CD4-positive, alpha-beta T cell (primary cell): ENCODE measurements at regions not wholly inside any gene's neighbourhood (a gene's known extent, or its start where the extent isn't known, plus 50 kb on each side); places are given as distances from the start of the nearest gene placed in this dataset.

Source experiments
- ATAC-seq: fragments of 200-7000 bp; cut with Tn5 transposase; one replicate; pipeline ENCODE4 v1.10.0; 2022; ENCODE audit warnings: mild to moderate bottlenecking; ENCODE audit not compliant: poor library complexity
- CTCF ChIA-PET: fragments of 350-600 bp; sonication (Branson Sonifier 250); formaldehyde crosslinking; loops from one replicate; lab custom pipeline; 2021; ENCODE audit warnings: antibody characterized with exemption, inconsistent platforms; lab: Charles Lee
- POLR2A ChIA-PET: fragments of 350-600 bp; sonication (Branson Sonifier 250); formaldehyde crosslinking; loops from one replicate; lab custom pipeline; 2021; ENCODE audit warnings: antibody characterized with exemption, inconsistent platforms; lab: Charles Lee
- DNase-seq, 14 experiments: peaks; one replicate each; pipeline ENCODE4 v3.0.0-alpha.2; 2013 to 2020; ENCODE audit warnings: mixed read lengths in 2 of 14
- H3K27ac ChIP-seq, 2 donors: one replicate each; pipeline versions ENCODE4 v1.5.1 to v1.7.0; 2013; ENCODE audit warnings: low read length in 2 of 2, low read depth in 1 of 2, mild to moderate bottlenecking in 1 of 2
- H3K27me3 ChIP-seq, 2 experiments: 1 replicate in 1 of 2; 2 replicates in 1 of 2; pipeline versions ENCODE4 v1.6.1 to v1.7.0; 2013; ENCODE audit warnings: low read length in 2 of 2, control low read depth in 1 of 2, mild to moderate bottlenecking in 1 of 2, moderate library complexity in 1 of 2; ENCODE audit not compliant: insufficient read depth in 2 of 2, control insufficient read depth in 1 of 2
- H3K36me3 ChIP-seq: one replicate; pipeline ENCODE4 v1.6.1; 2013; ENCODE audit warnings: low read length, control low read depth; ENCODE audit not compliant: insufficient read depth
- H3K4me1 ChIP-seq: one replicate; pipeline ENCODE4 v1.6.1; 2013; ENCODE audit warnings: low read length, control low read depth; ENCODE audit not compliant: insufficient read depth
- H3K4me3 ChIP-seq: one replicate; pipeline ENCODE4 v1.5.1; 2013; ENCODE audit warnings: mild to moderate bottlenecking, low read length, moderate library complexity
- H3K9me3 ChIP-seq, 2 experiments: 1 replicate in 1 of 2; 2 replicates in 1 of 2; pipeline versions ENCODE4 v1.6.1 to v1.7.0; 2013; ENCODE audit warnings: low read length in 2 of 2, mild to moderate bottlenecking in 2 of 2, control low read depth in 1 of 2, moderate library complexity in 1 of 2; ENCODE audit not compliant: control insufficient read depth in 1 of 2, insufficient read depth in 1 of 2
- H3K27ac Mint-ChIP-seq: one replicate; pipeline ENCODE4 v1.8.0; 2020; ENCODE audit warnings: mixed read lengths
- H3K27me3 Mint-ChIP-seq: one replicate; pipeline ENCODE4 v1.8.0; 2021; ENCODE audit warnings: mixed read lengths
- H3K36me3 Mint-ChIP-seq: one replicate; pipeline ENCODE4 v1.8.0; 2021; ENCODE audit warnings: low read depth, mixed read lengths
- H3K4me1 Mint-ChIP-seq: one replicate; pipeline ENCODE4 v1.8.0; 2021; ENCODE audit warnings: low read depth, mixed read lengths
- H3K4me3 Mint-ChIP-seq: one replicate; pipeline ENCODE4 v1.8.0; 2020; ENCODE audit warnings: mild to moderate bottlenecking, mixed read lengths
- H3K9me3 Mint-ChIP-seq: one replicate; pipeline ENCODE4 v1.8.0; 2020; ENCODE audit warnings: mixed read lengths
- intact Hi-C, 2 experiments: fragments of 100-400 bp; cut with DNase I in 1 of 2; cut with micrococcal nuclease in 1 of 2; formaldehyde crosslinking; loops; one replicate each; pipeline versions ENCODE4 v1.15.1 to v1.9.0; 2023 to 2025; cut with DNase I, micrococcal nuclease
- TF ChIP-seq, protein P1 (sequence below): fragments of 200-600 bp; IDR thresholded peaks from one replicate; pipeline ENCODE4 v1.8.0; 2022; ENCODE audit warnings: antibody characterized with exemption, mild to moderate bottlenecking

DNA sequence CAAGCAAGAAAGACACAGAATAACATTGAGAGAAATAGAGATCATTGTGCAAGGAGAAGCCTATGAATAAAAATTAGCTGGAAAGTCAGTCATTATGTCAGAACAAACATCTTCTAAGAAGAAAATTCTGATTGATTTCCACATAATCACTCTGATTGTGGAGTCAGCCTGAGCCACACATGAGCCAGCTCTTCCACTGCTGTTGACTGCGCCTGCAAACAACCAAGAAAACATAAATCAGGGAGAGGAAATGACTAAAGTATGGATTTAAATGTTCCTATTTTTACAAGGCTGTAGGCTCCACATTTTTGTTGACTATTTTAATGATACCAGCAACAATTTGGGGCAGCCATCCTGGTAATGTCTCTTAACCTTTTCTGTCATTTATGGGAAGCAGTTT, 962.3 kb downstream of the EFNB2 start:
- H3K4me1 ChIP-seq: no peaks in the 10 kb centered on the region
- TF ChIP-seq, protein P1, sequence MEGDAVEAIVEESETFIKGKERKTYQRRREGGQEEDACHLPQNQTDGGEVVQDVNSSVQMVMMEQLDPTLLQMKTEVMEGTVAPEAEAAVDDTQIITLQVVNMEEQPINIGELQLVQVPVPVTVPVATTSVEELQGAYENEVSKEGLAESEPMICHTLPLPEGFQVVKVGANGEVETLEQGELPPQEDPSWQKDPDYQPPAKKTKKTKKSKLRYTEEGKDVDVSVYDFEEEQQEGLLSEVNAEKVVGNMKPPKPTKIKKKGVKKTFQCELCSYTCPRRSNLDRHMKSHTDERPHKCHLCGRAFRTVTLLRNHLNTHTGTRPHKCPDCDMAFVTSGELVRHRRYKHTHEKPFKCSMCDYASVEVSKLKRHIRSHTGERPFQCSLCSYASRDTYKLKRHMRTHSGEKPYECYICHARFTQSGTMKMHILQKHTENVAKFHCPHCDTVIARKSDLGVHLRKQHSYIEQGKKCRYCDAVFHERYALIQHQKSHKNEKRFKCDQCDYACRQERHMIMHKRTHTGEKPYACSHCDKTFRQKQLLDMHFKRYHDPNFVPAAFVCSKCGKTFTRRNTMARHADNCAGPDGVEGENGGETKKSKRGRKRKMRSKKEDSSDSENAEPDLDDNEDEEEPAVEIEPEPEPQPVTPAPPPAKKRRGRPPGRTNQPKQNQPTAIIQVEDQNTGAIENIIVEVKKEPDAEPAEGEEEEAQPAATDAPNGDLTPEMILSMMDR: no peak
- H3K4me1 Mint-ChIP-seq: no peaks in the 10 kb centered on the region
- H3K27me3 Mint-ChIP-seq: no peaks in the 10 kb centered on the region
- no peak for DNase-seq
- no peaks in the 10 kb centered on the region for H3K36me3 Mint-ChIP-seq
- no peaks in the 10 kb centered on the region for H3K27me3 ChIP-seq
- no peaks in the 10 kb centered on the region for H3K36me3 ChIP-seq
- intact Hi-C loops: no loop called here
- no peak overlapping the region for H3K27ac ChIP-seq
- H3K4me3 ChIP-seq: no peak overlapping the region
- no peak overlapping the region for H3K27ac Mint-ChIP-seq
- H3K4me3 Mint-ChIP-seq: no peak overlapping the region
- ChIA-PET CTCF (no interaction called here), POLR2A (no interaction called here)
- ATAC-seq: no peak
- peaks cover 0 to 6% of the 10 kb centered on the region in 2 experiments for H3K9me3 ChIP-seq
- peaks cover 4% of the 10 kb centered on the region for H3K9me3 Mint-ChIP-seq

DNA sequence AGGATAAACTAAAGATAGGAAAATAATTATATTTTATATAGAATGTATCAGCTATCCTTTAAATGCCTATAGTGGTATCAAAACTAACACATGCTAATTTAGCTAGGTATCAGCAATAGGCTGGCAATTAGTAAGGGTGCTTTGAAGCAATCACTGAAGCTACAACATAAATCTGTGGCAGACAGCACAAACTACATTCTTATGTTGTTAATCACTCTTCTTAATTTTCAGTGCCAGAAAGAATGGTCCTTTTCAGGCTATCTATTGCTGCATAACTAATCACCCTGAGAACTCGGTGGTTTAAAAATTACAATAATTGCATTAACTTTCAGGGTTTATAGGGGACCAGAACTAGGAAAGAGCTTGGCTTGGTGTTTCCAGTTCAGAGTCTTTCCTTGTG, 963.1 kb downstream of the EFNB2 start:
- no peak overlapping the region for H3K27ac ChIP-seq
- H3K4me3 Mint-ChIP-seq: no peak overlapping the region
- H3K36me3 Mint-ChIP-seq: no peaks in the 10 kb centered on the region
- DNase-seq: no peak
- peaks cover 0 to 6% of the 10 kb centered on the region in 2 experiments for H3K9me3 ChIP-seq
- H3K36me3 ChIP-seq: no peaks in the 10 kb centered on the region
- intact Hi-C loops: no loop called here
- H3K27me3 Mint-ChIP-seq: no peaks in the 10 kb centered on the region
- no peaks in the 10 kb centered on the region for H3K4me1 Mint-ChIP-seq
- H3K27me3 ChIP-seq: no peaks in the 10 kb centered on the region
- H3K4me3 ChIP-seq: no peak overlapping the region
- peaks cover 4% of the 10 kb centered on the region for H3K9me3 Mint-ChIP-seq
- CTCF ChIA-PET: no interaction called here
- TF ChIP-seq, protein P1: no peak
- H3K27ac Mint-ChIP-seq: no peak overlapping the region
- POLR2A ChIA-PET: no interaction called here
- no peak for ATAC-seq
- H3K4me1 ChIP-seq: no peaks in the 10 kb centered on the region

DNA sequence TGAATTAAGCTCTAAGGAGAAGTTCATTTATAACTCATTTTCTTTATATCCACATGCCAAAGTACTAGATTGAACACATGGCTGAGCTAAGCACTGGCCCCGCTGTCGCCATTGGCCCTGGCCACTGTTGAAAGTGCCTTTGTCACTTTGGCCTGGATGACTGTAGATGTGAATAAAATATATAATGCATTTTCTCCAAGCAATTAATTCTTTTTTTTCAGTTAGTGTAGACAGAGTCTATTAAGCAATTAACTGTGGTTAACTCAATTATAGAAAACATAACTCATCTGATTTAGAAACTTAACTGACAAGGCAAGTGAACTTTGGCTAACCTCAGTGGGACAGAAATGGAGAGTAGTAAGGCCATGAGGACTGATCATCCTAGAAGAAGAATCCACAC, 965.6 kb downstream of the EFNB2 start:
- H3K36me3 Mint-ChIP-seq: no peaks in the 10 kb centered on the region
- no peak overlapping the region for H3K4me3 Mint-ChIP-seq
- H3K4me1 Mint-ChIP-seq: no peaks in the 10 kb centered on the region
- DNase-seq: no peak
- no peaks in the 10 kb centered on the region for H3K27me3 Mint-ChIP-seq
- no peak overlapping the region for H3K27ac ChIP-seq
- CTCF ChIA-PET: no interaction called here
- H3K36me3 ChIP-seq: no peaks in the 10 kb centered on the region
- TF ChIP-seq, protein P1: no peak
- intact Hi-C loops: no loop called here
- no peak overlapping the region for H3K27ac Mint-ChIP-seq
- H3K4me1 ChIP-seq: no peaks in the 10 kb centered on the region
- peaks cover 2% of the 10 kb centered on the region for H3K9me3 Mint-ChIP-seq
- no peaks in the 10 kb centered on the region for H3K27me3 ChIP-seq
- no peak overlapping the region for H3K4me3 ChIP-seq
- no peak for ATAC-seq
- POLR2A ChIA-PET: no interaction called here
- H3K9me3 ChIP-seq: no peaks in the 10 kb centered on the region
